GM03348 (cell line): ENCODE measurements at regions not wholly inside any gene's neighbourhood (a gene's known extent, or its start where the extent isn't known, plus 50 kb on each side); places are given as distances from the start of the nearest gene placed in this dataset.

Source experiments
- DNase-seq: peaks from one replicate; pipeline ENCODE4 v3.0.0; 2012; ENCODE audit warnings: low spot score

- no peak for DNase-seq
Observed at GRCh38 chr2:59665021-59665420, 888.4 kb downstream of the BCL11A start.

- DNase-seq = no peak
Observed at GRCh38 chr2:59662127-59662861, 891.2 kb downstream of the BCL11A start.

GRCh38 chr2:59660262-59660661 is 893.2 kb downstream of the BCL11A start:
- DNase-seq = no peak

- no peak for DNase-seq
Observed at GRCh38 chr2:59658906-59659635, 894.4 kb downstream of the BCL11A start.

- no peak for DNase-seq
Observed at GRCh38 chr2:59655809-59656208, 897.6 kb downstream of the BCL11A start.

- DNase-seq = no peak
Observed at GRCh38 chr2:59654710-59655109, 898.7 kb downstream of the BCL11A start.

GRCh38 chr2:59653164-59653563 is 900.3 kb downstream of the BCL11A start:
- DNase-seq = no peak

GRCh38 chr2:59630789-59631188 is 922.7 kb downstream of the BCL11A start:
- no peak for DNase-seq

GRCh38 chr2:59627599-59627998 is 925.9 kb downstream of the BCL11A start:
- DNase-seq = no peak

DNA sequence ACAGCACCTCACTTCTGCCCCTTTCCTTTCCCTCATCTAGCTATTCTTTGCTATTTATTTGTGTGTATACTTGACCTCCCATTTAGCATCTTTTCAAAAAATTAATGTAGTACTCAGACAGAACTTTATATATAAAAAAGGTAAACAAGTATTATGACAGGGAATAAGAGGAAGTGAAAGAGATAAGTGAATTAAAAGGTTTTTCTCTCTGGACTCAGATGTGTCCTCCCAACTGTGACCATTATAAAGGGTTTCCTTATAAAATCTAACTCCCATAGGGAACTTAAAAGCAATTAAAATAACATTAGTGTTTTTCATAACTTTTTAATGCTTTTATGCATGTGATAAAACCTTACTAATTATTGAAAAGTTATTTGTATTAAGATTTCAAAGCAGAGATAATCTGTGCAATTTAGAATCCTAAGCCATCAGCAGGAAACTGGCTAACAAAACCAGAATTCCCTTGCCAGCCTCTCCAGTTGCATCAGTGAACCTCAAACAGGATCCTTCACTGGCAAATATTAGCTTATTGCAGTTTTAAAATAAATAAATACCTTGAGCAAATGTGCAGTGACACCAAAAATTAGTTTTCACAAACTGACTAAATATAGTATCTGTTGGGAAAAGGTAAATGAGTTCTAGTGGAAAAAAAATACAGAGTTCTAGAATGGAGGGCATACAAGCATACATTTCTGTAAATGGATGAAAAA is 930.7 kb downstream of the BCL11A start:
- no peak for DNase-seq

DNA sequence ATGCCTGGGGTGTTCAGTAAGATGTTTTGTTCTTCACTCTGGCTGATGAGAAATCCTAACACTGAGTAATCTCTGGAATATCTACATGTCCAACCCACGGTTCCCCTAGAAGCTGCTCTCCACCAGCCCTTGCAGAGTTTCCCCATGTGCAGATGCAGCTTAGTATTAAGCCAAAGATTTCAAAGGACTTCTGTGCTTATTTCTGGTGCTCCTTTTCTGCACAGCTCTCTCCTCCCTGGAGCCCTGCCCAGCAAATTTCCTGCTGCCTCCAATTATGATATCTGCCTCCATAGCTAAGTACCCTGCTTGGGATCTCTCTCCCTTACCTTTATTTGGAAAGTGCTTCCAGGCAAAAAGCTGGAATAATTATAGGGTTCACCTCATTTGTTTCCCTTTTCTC is 949.3 kb downstream of the BCL11A start:
- no peak for DNase-seq

GRCh38 chr2:59594671-59595222 is 958.7 kb downstream of the BCL11A start:
- DNase-seq = no peak

GRCh38 chr2:59590798-59591197 is 962.7 kb downstream of the BCL11A start:
- DNase-seq = no peak

DNA sequence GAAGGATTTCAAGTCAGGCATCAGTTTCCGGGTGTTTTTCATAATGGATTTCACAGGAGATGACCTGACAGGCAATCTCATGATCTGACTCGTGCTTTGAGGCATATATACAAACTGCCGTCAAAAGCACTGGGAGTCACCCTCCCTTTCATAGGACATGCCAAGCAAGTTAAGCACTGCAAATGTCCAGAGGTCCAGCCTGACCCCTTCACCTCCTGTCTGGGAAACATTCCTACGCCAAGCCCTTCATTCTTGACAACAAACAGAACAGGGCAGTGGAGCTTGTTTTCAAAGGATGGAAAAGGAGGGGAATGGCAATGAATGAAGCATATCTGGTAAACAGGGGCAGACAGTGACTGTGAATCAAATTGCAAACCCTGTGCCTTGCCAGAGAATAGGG is 963.6 kb downstream of the BCL11A start:
- no peak for DNase-seq

DNA sequence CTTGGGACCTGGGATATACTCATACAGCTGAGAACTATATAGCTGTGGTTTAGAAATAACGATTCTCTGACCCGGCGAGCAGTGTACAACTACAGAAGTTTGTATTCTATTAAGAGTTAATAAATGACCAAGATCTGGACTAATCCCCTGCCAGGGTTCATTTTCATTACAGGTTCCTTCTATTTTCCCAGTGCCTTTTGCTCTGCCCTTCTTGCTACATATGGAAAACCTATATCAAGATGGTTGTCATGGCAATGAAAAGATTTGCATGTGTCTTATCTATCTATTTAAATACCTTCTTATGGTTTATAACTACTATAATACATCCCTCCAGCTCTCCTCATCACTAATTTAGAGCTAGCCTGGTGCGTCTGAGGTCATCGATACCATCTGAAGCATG is 965.2 kb downstream of the BCL11A start:
- DNase-seq = no peak

DNA sequence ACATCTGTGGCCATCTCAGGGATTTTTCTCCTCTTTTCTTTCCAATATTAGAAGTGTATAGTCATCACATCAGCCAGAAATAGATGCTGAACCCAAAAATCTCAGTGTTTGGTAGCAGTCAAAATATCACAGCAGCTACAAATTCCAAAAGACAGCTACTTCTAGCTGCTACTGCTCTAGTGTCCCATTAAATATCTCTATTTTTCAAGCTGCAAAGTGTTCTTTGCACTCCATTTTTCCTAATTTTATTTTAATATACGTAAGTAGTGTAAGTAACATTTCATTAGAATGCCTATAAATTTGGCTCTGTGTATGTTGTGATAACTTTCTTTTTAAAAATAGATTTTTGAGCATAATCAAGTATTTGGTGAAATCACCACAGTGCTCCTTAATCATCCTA is 967.3 kb downstream of the BCL11A start:
- no peak for DNase-seq

DNA sequence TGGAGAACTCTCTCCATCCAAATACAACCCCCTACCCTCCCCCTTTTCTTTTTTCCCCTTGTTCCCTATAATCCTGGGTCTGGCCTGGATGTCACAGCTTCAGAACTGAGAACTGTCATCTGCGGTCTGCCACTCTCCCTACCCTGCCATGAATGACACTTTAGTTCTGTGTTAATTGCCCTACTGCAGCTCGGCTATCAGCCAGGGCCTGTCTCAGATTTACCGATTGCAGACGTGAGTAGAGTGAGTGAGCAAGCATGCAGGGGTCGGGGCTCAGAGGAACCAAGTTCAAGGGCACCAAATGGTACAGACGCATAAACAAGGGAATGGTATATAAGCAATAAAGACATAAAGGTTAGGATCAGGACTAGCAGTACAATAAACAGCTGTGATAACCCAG is 967.8 kb downstream of the BCL11A start:
- no peak for DNase-seq

- no peak for DNase-seq
Observed at GRCh38 chr2:59584958-59585357, 968.5 kb downstream of the BCL11A start.

DNA sequence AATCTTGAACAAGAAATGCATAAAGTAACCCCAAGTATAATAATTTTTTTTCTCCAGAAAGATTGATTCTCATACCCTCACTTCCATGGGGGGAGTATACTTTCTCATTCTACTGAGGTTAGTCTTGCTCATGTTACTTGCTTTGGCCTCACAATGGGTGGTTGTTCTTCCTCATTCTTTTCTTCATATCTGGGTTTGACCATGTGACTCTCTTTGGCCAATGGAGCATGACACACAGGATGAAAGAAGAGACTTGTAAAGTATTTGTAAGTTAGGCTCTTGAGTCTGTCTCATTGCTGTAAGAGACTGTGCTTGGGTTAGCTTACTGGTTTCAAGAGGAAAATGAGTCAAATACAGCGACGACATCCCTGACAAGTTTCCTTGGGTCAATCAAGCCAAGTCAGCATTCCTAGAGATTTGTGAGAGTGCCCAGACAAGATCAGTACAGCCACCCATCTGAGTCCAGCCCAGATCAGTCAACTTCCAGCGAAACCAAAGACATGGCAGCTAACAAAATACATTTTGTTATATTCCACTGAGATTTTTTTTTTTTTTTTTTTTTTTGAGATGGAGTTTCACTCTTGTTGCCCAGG is 970.2 kb downstream of the BCL11A start:
- DNase-seq = no peak

GRCh38 chr2:59578349-59578748 is 975.1 kb downstream of the BCL11A start:
- no peak for DNase-seq

DNA sequence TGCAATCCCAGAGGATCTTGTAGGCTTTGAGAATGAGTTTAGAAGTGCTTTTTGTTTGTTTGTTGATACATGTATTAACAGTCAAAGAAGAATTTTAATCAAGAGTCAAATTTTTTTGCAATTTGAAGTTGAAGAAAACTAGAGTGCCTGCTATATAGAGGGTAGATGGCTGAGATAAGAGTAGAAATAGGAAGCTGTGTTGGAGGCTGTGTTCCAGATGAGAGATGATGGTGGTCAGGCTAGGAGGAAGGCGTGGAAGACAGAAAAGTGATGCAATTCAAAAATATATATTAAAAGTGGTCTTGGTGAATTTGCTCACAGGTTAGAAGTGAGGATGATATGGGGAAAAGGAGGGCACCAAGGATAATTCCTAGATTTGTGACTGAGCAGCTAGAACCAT is 978.3 kb downstream of the BCL11A start:
- DNase-seq = no peak

- DNase-seq = no peak
Observed at GRCh38 chr2:59572227-59572626, 981.2 kb downstream of the BCL11A start.
